Large intestine (tissue), 3 donors: ENCODE measurements at regions not wholly inside any gene's neighbourhood (a gene's known extent, or its start where the extent isn't known, plus 50 kb on each side); places are given as distances from the start of the nearest gene placed in this dataset.
"Not testable (repeated sequence)": the region's sequence is repeated elsewhere in the genome, so short reads cannot be mapped to it uniquely, and the experiment has no call there.

Source experiments
- DNase-seq, 2 donors: peaks; one replicate each; pipeline versions ENCODE4 v3.0.0 to v3.0.0-alpha.2; 2013
- H3K27ac ChIP-seq: one replicate; pipeline ENCODE4 v1.5.1; 2013; ENCODE audit warnings: low read length
- H3K27me3 ChIP-seq: 2 replicates; pipeline ENCODE4 v1.6.1; 2013; ENCODE audit warnings: low read length; ENCODE audit not compliant: control insufficient read depth, insufficient read depth
- H3K36me3 ChIP-seq: 2 replicates; pipeline ENCODE4 v1.6.1; 2013; ENCODE audit warnings: low read length; ENCODE audit not compliant: control insufficient read depth, insufficient read depth
- H3K4me1 ChIP-seq: one replicate; pipeline ENCODE4 v1.6.1; 2013; ENCODE audit warnings: low read length; ENCODE audit not compliant: control insufficient read depth, insufficient read depth
- H3K4me3 ChIP-seq: one replicate; pipeline ENCODE4 v1.5.1; 2013; ENCODE audit warnings: low read length
- H3K9me3 ChIP-seq: one replicate; pipeline ENCODE4 v1.6.1; 2013; ENCODE audit warnings: mild to moderate bottlenecking, low read depth, low read length, moderate library complexity; ENCODE audit not compliant: control insufficient read depth
- WGBS: methylation state at CpG from one replicate; pipeline ENCODE4 v1.1.5; 2013; ENCODE audit warnings: low lambda C conversion rate; ENCODE audit not compliant: insufficient coverage; 5-methylcytosine and 5-hydroxymethylcytosine counted together

DNA sequence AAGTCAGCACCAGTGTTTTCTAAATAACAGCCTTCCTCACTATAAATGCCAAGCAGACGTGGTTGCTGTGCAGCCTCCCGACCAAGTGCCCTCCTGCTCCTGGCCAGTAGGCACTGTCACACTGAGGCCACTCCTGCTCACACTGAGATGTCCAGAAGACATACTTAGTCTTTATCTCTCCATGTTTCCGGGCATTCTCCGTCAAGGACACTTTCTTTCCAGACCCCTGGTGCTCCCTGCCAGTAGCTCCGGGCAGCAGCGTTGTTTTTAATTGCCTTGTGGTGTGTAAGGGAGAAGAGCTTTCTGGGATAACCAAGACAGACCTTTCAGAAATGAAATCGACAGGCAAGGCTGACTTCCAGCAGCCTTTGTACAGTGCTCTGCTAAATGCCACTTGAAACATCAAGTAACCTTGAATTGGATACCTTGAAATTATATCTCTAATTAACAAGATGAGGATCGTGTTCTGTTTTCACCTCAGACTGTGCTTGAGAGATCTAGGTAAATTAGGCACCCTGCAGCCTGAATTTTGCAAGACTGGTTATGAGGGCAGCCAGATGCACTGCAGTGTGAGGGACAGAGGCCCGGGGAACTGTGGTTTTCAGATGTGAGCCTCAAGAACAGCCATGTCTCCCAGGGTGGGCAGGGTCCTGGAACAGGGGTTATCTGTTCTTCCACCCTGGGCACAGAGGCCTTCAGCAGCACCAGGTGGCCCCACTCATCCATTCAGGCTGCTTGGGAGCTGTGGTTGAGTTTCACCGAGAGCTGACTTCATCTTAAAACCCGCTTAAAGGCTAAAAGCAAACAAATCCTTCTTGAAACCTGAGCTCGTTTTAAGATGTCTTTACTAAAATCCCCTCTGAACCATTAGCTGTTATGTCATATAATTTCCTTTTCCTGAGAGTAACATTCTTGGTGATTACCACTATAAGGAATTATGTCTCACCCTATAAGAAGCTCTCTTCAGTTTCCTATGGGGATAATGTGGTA, 105.5 kb upstream of the IL12A start:
- H3K9me3 ChIP-seq, result no peaks in the 10 kb centered on the region
- 78% methylated on average over 4 of the region's 12 CpGs for WGBS
- no peak overlapping the region for H3K27ac ChIP-seq
- no peak overlapping the region for H3K4me3 ChIP-seq
- H3K4me1 ChIP-seq, result no peaks in the 10 kb centered on the region
- DNase-seq, result no peak
- no peaks in the 10 kb centered on the region for H3K36me3 ChIP-seq
- H3K27me3 ChIP-seq, result no peaks in the 10 kb centered on the region

DNA sequence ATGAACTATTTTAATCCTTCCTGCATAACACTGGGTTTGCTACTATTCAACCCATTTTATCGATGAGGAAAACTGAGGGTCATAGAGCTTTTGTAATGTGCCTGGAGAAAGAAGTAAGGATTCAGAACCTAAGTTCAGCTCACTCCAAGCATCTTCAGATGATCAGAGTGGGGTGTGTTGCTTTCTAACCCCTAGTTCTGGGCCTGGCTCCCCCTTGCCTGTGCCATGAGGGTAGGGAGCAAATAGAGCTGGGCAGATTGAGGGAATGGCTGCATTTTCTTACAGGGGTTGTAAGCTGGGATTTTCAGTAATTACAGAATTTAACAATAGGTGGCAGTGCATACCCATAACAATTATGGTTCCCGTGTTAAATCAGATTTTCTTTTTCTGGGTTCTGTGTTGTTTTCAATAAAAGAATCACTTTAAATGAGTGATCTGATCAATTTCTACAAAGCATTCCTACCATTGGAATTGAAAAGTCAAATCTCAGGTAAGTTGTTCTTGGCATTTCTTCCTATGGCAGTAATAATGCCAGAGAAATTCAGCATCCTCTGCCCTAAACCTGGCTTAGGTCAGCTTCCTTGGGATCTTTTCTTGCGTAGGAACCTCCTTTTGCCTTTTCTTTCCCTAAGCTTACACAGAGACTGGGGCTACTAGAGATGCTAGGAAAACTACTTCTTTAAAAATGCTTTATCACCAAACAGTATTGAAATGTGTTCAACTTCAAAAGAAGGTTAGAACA, 103.8 kb upstream of the IL12A start:
- no peaks in the 10 kb centered on the region for H3K9me3 ChIP-seq
- no peaks in the 10 kb centered on the region for H3K27me3 ChIP-seq
- WGBS, result no CpG with 5 or more reads among the region's 3 CpGs
- H3K4me1 ChIP-seq, result no peaks in the 10 kb centered on the region
- no peak overlapping the region for H3K27ac ChIP-seq
- H3K36me3 ChIP-seq, result no peaks in the 10 kb centered on the region
- DNase-seq, result peak in 1 of 2 donors; percentile 22
- H3K4me3 ChIP-seq, result no peak overlapping the region

DNA sequence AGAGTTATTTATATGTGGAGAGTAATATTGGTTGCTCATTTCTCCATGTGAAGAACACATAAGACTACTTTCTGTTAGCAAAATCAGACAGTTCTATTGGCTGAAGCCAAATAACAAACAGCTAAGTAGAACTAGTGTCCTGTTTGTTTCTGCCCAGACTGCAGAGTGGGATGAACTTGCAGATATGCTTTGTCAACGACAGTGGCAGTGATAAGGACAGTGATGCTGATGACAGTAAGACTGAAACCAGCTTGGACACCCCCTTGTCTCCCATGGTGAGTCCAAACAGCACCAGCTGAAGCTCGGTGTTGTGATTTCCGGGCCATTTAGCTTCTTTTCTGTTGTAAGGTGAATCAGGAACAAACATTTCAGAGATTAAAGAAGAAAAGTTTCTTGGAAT, 102.6 kb upstream of the IL12A start:
- Histone ChIP-seq H3K27ac (no peak overlapping the region), H3K4me3 (no peak overlapping the region), H3K9me3 (no peaks in the 10 kb centered on the region), H3K27me3 (no peaks in the 10 kb centered on the region), H3K36me3 (no peaks in the 10 kb centered on the region), H3K4me1 (no peaks in the 10 kb centered on the region)
- DNase-seq, result no peak
- WGBS, result no CpG with 5 or more reads among the region's 3 CpGs

DNA sequence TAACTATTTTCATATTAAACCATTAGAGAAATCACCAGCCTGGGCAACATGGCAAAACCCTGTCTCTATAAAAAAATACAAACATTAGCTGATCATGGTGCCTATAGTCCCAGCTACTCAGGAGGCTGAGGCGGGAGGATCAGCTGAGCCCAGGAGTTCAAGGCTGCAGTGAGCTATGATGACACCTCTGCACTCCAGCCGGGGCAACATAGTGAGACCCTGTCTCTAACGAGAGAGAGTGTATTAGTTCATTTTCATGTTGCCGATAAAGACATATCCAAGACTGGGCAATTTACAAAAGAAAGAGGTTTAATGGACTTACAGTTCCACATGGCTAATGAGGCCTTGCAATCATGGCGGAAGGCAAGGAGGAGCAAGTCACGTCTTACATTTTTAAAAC, 102.1 kb upstream of the IL12A start:
- H3K36me3 ChIP-seq, DNase-seq, H3K9me3 ChIP-seq, H3K27me3 ChIP-seq, H3K27ac ChIP-seq, H3K4me1 ChIP-seq, H3K4me3 ChIP-seq: not testable (repeated sequence)
- no CpG with 5 or more reads among the region's 6 CpGs for WGBS

DNA sequence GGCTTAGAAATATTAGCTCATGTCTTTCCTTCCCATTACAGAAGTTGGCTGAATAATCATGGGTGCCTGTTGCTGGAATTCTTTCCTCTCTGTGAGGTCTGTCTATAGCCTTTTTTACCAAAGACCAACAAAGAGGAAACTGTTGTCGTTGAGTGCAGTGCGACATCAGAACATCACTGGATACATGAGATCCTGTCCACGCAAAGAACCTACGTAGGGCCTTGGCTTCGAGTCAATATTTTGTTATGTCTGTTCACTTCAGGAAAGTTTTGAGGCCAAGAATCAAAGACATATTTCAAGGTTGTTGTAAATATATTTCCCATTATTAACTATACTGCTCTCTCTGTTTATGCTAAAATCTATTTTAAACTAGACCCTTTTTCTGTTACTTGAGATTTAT, 101.5 kb upstream of the IL12A start:
- Histone ChIP-seq H3K4me1 (no peaks in the 10 kb centered on the region), H3K27ac (no peak overlapping the region), H3K36me3 (peaks cover 3% of the 10 kb centered on the region), H3K27me3 (no peaks in the 10 kb centered on the region), H3K9me3 (no peaks in the 10 kb centered on the region), H3K4me3 (no peak overlapping the region)
- WGBS, result no CpG with 5 or more reads among the region's 5 CpGs
- DNase-seq, result peak; percentile 29 to 36

DNA sequence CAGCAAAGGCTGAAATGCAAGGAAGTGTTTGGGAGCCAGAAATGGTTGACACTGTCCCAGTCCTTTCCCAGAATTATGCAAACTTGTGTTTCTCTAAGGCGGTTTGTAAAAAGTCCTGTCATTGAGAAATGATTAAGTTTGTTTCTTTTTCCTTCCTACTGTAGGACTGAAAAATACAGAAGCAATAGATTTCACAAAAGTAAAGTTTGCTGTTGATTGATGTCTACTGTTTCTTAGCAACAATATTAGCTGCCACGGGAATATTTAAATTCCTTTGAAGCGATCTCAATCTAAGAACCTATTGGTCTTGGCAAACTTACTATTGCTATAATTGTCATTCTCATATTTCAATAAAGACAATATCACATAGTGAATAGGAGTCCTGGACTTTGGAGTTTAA, 100.7 kb upstream of the IL12A start:
- Histone ChIP-seq H3K27ac (no peak overlapping the region), H3K36me3 (peaks cover 4% of the 10 kb centered on the region), H3K4me1 (no peaks in the 10 kb centered on the region), H3K27me3 (no peaks in the 10 kb centered on the region), H3K9me3 (no peaks in the 10 kb centered on the region), H3K4me3 (no peak overlapping the region)
- WGBS, result 60% methylated on average over 1 of the region's 3 CpGs
- no peak for DNase-seq

DNA sequence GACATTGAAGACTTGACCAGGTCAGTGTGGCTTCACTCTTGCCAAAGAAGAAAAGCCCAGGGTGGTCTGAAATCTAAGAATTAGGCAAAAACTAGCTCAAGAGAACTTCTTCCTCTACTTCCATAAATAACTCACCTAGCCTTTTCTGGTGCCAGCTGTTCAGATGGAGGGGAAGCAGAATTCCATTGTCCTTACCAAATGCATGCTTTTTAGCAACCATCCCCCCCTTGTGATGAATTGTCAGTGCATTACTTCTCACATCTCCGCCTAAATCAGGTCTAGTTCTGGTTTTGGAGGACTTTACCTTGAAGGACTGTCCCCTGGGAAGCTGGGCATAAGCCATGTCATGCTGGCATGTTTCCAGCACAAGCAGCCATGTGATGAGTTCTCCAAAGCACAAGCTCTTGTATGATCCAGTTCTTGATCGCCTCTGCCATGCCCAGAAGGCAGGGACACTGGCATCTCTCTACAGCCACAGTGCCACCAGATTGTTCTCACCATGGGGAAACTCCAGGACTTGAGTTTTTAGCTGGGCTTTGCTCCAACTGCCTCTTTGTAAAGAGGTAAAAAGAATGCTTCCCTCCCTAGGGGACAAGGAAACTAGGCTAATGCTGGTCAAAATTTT, 96.4 kb upstream of the IL12A start:
- Histone ChIP-seq H3K27ac (no peak overlapping the region), H3K4me3 (no peak overlapping the region), H3K4me1 (no peaks in the 10 kb centered on the region), H3K36me3 (peaks cover 6% of the 10 kb centered on the region), H3K27me3 (no peaks in the 10 kb centered on the region), H3K9me3 (no peaks in the 10 kb centered on the region)
- no CpG with 5 or more reads among the region's 2 CpGs for WGBS
- no peak for DNase-seq

DNA sequence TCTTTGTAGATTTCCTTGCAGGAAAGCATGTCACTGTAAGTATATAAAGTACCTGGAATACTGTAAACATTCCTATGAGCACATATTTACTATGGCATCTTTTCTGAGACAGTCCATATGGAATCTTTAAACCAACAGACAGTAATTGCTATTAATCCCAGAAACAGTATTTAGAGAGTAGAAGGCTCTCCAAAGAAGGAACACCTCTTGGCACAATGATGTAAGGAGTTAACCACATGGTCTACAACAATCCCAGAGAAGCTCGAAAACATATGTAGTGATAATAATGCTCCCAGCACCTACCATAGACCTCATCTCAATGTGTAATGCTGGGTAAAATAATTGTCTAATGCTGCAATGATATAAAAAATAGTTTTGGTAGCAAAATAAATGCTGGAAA, 95.8 kb upstream of the IL12A start:
- peaks cover 6% of the 10 kb centered on the region for H3K36me3 ChIP-seq
- no peak overlapping the region for H3K4me3 ChIP-seq
- H3K9me3 ChIP-seq, result no peaks in the 10 kb centered on the region
- WGBS, result no CpG with 5 or more reads among the region's 1 CpG
- H3K4me1 ChIP-seq, result no peaks in the 10 kb centered on the region
- DNase-seq, result no peak
- no peaks in the 10 kb centered on the region for H3K27me3 ChIP-seq
- H3K27ac ChIP-seq, result no peak overlapping the region

DNA sequence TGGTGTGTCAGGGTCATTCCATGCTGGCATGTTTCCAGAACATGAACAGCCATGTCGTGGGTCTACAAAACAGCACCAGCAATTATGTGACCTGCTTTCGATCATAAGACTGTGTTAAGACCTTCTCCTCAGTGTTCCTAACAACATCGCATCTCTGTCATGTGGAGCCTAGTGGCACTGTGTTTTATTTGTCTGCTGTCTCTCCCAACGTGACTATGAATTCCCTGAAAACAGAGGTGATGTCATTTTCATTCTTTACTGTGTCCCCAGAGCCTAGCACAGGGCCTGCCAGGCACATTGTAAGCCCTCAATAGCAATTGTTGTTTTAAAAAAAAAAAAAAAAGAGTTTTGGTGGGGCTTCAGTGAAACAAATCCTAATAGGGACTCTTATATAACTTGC, 94.2 kb upstream of the IL12A start:
- DNase-seq, result no peak
- Histone ChIP-seq H3K4me1 (no peaks in the 10 kb centered on the region), H3K9me3 (no peaks in the 10 kb centered on the region), H3K36me3 (peaks cover 6% of the 10 kb centered on the region), H3K4me3 (no peak overlapping the region), H3K27ac (no peak overlapping the region), H3K27me3 (no peaks in the 10 kb centered on the region)
- WGBS, result no CpG with 5 or more reads among the region's 4 CpGs

DNA sequence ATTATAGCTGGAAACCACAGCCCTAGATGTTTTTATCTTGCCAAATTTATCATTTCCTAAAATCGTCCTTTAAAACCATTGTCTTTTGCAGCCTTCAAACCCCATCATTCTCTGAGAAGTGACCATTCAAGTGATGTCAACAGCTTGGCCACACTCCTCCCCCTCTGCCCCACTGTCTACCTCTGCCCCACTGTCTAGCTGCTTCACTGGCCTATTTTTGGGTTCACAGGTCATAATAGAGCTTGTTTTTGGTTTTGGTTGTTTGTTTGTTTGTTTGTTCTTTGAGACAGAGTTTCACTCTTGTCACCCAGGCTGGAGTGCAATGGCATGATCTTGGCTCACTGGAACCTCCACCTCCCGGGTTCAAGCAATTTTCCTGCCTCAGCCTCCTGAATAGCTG, 93.2 kb upstream of the IL12A start:
- no peak for DNase-seq
- Histone ChIP-seq H3K27ac (no peak overlapping the region), H3K27me3 (no peaks in the 10 kb centered on the region), H3K4me1 (no peaks in the 10 kb centered on the region), H3K36me3 (peaks cover 6% of the 10 kb centered on the region), H3K4me3 (no peak overlapping the region), H3K9me3 (no peaks in the 10 kb centered on the region)
- 88% methylated on average over 1 of the region's 2 CpGs for WGBS
